Keratinocyte (primary cell): ENCODE measurements at regions not wholly inside any gene's neighbourhood (a gene's known extent, or its start where the extent isn't known, plus 50 kb on each side); places are given as distances from the start of the nearest gene placed in this dataset.

ENCODE experiments used
- CTCF ChIP-seq, 3 experiments: IDR thresholded peaks in 1 of 3; conservative IDR thresholded peaks in 1 of 3; optimal IDR thresholded peaks in 1 of 3; 2 replicates in 2 of 3; 3 replicates in 1 of 3; pipeline versions ENCODE3 to v1.5.1; 2011; ENCODE audit warnings: low read length in 3 of 3, mild to moderate bottlenecking in 3 of 3, moderate library complexity in 2 of 3, control low read depth in 1 of 3, inconsistent platforms in 1 of 3; ENCODE audit not compliant: insufficient read depth in 2 of 3; ENCODE audit errors: extremely low read depth in 1 of 3
- EZH2 ChIP-seq: IDR thresholded peaks from one replicate; pipeline ENCODE4 v1.6.1; 2012; ENCODE audit warnings: inconsistent platforms, mild to moderate bottlenecking, low read length, moderate library complexity

- TF ChIP-seq CTCF (optimal IDR thresholded peaks at IDR 0.05 in 1 of 3, IDR thresholded peaks at IDR 0.05 in 1 of 3, conservative IDR thresholded peaks at IDR 0.05 in 1 of 3; ENCODE audit: extremely low read depth in 1 of 3, insufficient read depth in 2 of 3, low read length in 3 of 3) (no peak), EZH2 (no peak)
Measured at GRCh38 chr15:39145854-39146625, 434.8 kb upstream of the THBS1 start.
